Hepatocyte (in vitro differentiated cells): ENCODE measurements at regions not wholly inside any gene's neighbourhood (a gene's known extent, or its start where the extent isn't known, plus 50 kb on each side); places are given as distances from the start of the nearest gene placed in this dataset.

Experiments
- DNase-seq: peaks from one replicate; pipeline ENCODE4 v3.0.0-alpha.2; 2016; ENCODE audit warnings: low spot score
- H2AFZ ChIP-seq: fragments of 200-600 bp; sonication (generic); 2 replicates; pipeline ENCODE4 v1.6.0; 2016; ENCODE audit warnings: antibody characterized with exemption, mild to moderate bottlenecking
- H3K27ac ChIP-seq: fragments of 200-600 bp; sonication (generic); 2 replicates; pipeline ENCODE4 v1.5.1; 2016; ENCODE audit warnings: mild to moderate bottlenecking
- H3K27me3 ChIP-seq: fragments of 200-600 bp; sonication (generic); 2 replicates; pipeline ENCODE4 v1.6.1; 2016
- H3K36me3 ChIP-seq: fragments of 200-600 bp; sonication (generic); replicated peaks from 2 replicates; pipeline ENCODE4 v1.5.1; 2016; ENCODE audit warnings: low read depth; ENCODE audit not compliant: insufficient read depth
- H3K4me1 ChIP-seq: fragments of 200-600 bp; sonication (generic); 2 replicates; pipeline ENCODE4 v1.5.1; 2016; ENCODE audit warnings: mild to moderate bottlenecking, moderate library complexity; ENCODE audit not compliant: insufficient read depth
- H3K4me2 ChIP-seq: fragments of 200-600 bp; sonication (generic); 2 replicates; pipeline ENCODE4 v1.6.0; 2016
- H3K4me3 ChIP-seq: fragments of 200-600 bp; sonication (generic); 2 replicates; pipeline ENCODE4 v1.5.1; 2016; ENCODE audit warnings: mild to moderate bottlenecking
- H3K79me2 ChIP-seq: fragments of 200-600 bp; sonication (generic); 2 replicates; pipeline ENCODE4 v1.6.0; 2017; ENCODE audit warnings: mild to moderate bottlenecking
- H3K9me2 ChIP-seq: fragments of 200-600 bp; sonication (generic); replicated peaks from 2 replicates; pipeline ENCODE4 v1.6.0; 2017; ENCODE audit warnings: mild to moderate bottlenecking; ENCODE audit not compliant: insufficient read depth
- H3K9me3 ChIP-seq: fragments of 200-600 bp; sonication (generic); 2 replicates; pipeline ENCODE4 v1.5.1; 2016; ENCODE audit warnings: low read depth, mild to moderate bottlenecking
- H4K20me1 ChIP-seq: fragments of 200-600 bp; sonication (generic); 2 replicates; pipeline ENCODE4 v1.6.0; 2016; ENCODE audit warnings: mild to moderate bottlenecking; ENCODE audit not compliant: insufficient read depth, poor library complexity, severe bottlenecking
- EZH2 ChIP-seq: fragments of 200-600 bp; sonication (generic); IDR thresholded peaks from 2 replicates; pipeline ENCODE4 v1.6.1; 2016; ENCODE audit warnings: antibody characterized with exemption, mild to moderate bottlenecking, borderline replicate concordance
- EZH2phosphoT487 ChIP-seq: fragments of 200-600 bp; sonication (generic); IDR thresholded peaks from one replicate; pipeline ENCODE4 v1.6.1; 2018; ENCODE audit warnings: antibody characterized with exemption, mild to moderate bottlenecking, low read depth, moderate library complexity; ENCODE audit not compliant: unreplicated experiment, severe bottlenecking
- WGBS: methylation state at CpG from one replicate; pipeline ENCODE4 v1.1.6; 2016; ENCODE audit warnings: low lambda C conversion rate; ENCODE audit errors: missing lambda C conversion rate; 5-methylcytosine and 5-hydroxymethylcytosine counted together
- TF ChIP-seq, protein P1 (sequence below): fragments of 200-600 bp; sonication (generic); IDR thresholded peaks from 2 replicates; pipeline ENCODE4 v1.5.1; 2016; ENCODE audit warnings: antibody characterized with exemption, mild to moderate bottlenecking; ENCODE audit not compliant: poor library complexity

DNA sequence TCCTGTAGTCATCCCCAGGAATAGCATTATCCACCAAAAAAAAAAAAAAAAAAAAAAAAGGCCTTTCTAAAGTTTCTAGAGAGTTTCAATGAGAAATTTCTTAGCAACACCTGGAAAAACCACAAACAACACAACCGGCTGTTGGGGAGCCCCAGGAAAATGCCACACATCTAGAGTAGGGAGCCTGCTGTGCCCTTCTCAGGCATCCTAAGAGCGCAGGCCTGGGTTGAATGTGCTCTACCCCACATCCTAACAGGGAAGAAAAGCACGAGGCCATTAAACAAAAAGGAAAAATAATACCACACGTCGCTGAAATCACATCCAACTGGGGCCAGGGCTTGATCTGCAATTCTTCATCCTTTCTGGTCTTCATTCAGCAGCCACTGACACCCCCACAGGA is 367.5 kb downstream of the TGFB2 start:
- no peak overlapping the region for H3K4me3 ChIP-seq
- no peak overlapping the region for H2AFZ ChIP-seq
- no peak overlapping the region for H3K4me2 ChIP-seq
- H3K9me2 ChIP-seq = no peaks in the 10 kb centered on the region
- H3K4me1 ChIP-seq = no peaks in the 10 kb centered on the region
- 94% methylated on average over 5 of the region's 5 CpGs for WGBS
- DNase-seq = no peak
- no peaks in the 10 kb centered on the region for H3K79me2 ChIP-seq
- no peak for TF ChIP-seq EZH2
- no peak for TF ChIP-seq EZH2phosphoT487
- TF ChIP-seq, protein P1, sequence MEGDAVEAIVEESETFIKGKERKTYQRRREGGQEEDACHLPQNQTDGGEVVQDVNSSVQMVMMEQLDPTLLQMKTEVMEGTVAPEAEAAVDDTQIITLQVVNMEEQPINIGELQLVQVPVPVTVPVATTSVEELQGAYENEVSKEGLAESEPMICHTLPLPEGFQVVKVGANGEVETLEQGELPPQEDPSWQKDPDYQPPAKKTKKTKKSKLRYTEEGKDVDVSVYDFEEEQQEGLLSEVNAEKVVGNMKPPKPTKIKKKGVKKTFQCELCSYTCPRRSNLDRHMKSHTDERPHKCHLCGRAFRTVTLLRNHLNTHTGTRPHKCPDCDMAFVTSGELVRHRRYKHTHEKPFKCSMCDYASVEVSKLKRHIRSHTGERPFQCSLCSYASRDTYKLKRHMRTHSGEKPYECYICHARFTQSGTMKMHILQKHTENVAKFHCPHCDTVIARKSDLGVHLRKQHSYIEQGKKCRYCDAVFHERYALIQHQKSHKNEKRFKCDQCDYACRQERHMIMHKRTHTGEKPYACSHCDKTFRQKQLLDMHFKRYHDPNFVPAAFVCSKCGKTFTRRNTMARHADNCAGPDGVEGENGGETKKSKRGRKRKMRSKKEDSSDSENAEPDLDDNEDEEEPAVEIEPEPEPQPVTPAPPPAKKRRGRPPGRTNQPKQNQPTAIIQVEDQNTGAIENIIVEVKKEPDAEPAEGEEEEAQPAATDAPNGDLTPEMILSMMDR = no peak
- no peaks in the 10 kb centered on the region for H3K9me3 ChIP-seq
- H3K27ac ChIP-seq = no peak overlapping the region
- no peaks in the 10 kb centered on the region for H3K27me3 ChIP-seq
- H4K20me1 ChIP-seq = no peaks in the 10 kb centered on the region
- no peaks in the 10 kb centered on the region for H3K36me3 ChIP-seq

DNA sequence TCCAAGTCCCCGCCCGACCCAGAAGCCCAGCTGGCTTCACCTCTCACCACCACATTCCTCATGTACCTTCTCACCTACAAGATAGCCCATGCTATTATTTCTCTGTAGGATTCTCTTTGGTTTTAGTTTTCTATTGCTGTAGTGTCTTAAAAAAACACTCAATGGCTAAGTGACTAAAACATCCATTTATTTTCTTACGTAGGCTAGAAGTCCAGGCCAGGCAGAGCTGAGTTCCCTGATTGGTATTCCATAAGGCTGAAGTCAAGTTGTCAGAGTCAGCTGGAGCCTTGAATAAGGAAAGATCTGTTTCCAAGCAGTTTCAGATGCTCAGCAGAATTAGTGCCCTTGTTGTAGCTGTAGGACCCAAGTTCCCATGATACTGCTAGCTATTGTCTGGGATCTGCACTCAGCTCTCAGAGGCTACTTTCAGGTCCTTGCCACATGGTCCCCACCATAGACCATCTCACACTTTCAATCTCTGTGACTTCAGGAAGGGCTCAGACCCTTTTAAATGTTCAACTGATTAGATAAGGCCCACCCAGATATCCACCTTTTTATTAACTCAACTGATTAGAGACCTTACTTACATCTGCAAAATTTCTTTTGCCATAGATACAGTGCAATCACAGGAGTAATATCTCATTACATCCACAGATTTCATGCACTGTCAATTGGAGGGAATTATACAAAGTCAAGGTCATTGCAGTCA is 371.0 kb downstream of the TGFB2 start:
- H3K27me3 ChIP-seq = no peaks in the 10 kb centered on the region
- no peaks in the 10 kb centered on the region for H4K20me1 ChIP-seq
- no peak overlapping the region for H2AFZ ChIP-seq
- no peak overlapping the region for H3K27ac ChIP-seq
- TF ChIP-seq EZH2 (no peak), EZH2phosphoT487 (no peak)
- TF ChIP-seq, protein P1 = no peak
- no peaks in the 10 kb centered on the region for H3K36me3 ChIP-seq
- H3K4me2 ChIP-seq = no peak overlapping the region
- no peaks in the 10 kb centered on the region for H3K4me1 ChIP-seq
- no peaks in the 10 kb centered on the region for H3K79me2 ChIP-seq
- no peaks in the 10 kb centered on the region for H3K9me2 ChIP-seq
- no peak for DNase-seq
- no peaks in the 10 kb centered on the region for H3K9me3 ChIP-seq
- WGBS = 95% methylated on average over 3 of the region's 3 CpGs
- no peak overlapping the region for H3K4me3 ChIP-seq

DNA sequence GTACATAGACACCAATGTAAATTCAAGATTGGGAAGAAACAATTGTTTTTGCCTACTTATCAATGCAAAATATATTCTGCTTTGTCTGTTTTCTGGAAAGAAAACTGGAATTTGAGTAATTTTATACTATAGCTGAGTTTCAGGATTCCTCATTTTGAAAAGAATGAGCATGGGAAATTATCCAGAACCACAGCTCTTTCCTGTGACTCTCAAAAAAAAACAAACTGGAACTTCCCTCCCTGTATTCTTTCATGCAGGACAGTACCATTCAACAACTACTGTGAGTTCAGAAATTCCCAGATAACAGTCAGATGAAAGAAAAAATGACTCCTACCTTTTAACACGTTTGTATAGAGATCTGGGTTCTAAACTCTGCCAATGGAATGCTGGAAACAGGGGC is 372.4 kb downstream of the TGFB2 start:
- no peaks in the 10 kb centered on the region for H3K36me3 ChIP-seq
- DNase-seq = no peak

More for the DNA sequence above, 372.4 kb downstream of the TGFB2 start:
- WGBS = 29% methylated on average over 1 of the region's 1 CpG
- Histone ChIP-seq H3K27ac (no peak overlapping the region), H3K9me2 (no peaks in the 10 kb centered on the region), H3K27me3 (no peaks in the 10 kb centered on the region), H2AFZ (no peak overlapping the region), H3K9me3 (no peaks in the 10 kb centered on the region), H4K20me1 (no peaks in the 10 kb centered on the region), H3K4me3 (no peak overlapping the region), H3K79me2 (no peaks in the 10 kb centered on the region), H3K4me2 (no peak overlapping the region), H3K4me1 (no peaks in the 10 kb centered on the region)
- TF ChIP-seq, protein P1 = no peak
- TF ChIP-seq EZH2phosphoT487 = no peak
- no peak for TF ChIP-seq EZH2
